ENCODE measurements at regions not wholly inside any gene's neighbourhood (a gene's known extent, or its start where the extent isn't known, plus 50 kb on each side); places are given as distances from the start of the nearest gene placed in this dataset.
"Not testable (repeated sequence)": the region's sequence is repeated elsewhere in the genome, so short reads cannot be mapped to it uniquely, and the experiment has no call there.

DNA sequence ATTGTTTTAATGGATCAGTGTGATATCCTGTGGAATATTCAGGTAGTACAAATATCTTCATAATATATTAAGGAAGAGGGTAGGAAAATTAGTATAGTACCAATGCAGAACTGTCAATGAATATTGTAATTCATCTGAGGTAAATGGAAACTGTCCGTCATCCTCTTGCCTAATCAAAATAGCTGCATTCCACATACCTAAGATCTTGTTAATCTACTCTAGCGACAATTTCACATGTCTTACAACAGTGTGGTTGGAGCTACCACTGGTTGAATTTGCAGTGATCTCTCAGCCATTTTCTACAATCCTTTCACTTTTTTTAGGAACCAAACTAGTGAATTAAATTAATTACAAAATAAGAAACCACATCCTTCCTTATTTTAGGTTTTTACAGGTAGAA, 117.5 kb downstream of the PCDH18 start:
- no peak for TF ChIP-seq TAF1 (IDR thresholded peaks at IDR 0.05; ENCODE audit: low read depth, low read length)
- no peak for TF ChIP-seq POLR2A (IDR thresholded peaks at IDR 0.05; ENCODE audit: low read depth, low read length)
- no peak for TF ChIP-seq POLR2AphosphoS5 (IDR thresholded peaks at IDR 0.05; ENCODE audit: low read depth, low read length)
- no peak for TF ChIP-seq PAX5 (IDR thresholded peaks at IDR 0.05; ENCODE audit: insufficient read depth, low read length, severe bottlenecking)
- no peak for TF ChIP-seq POU2F2 (IDR thresholded peaks at IDR 0.05; ENCODE audit: low read depth, low read length)
- no peak for TF ChIP-seq SPI1 (IDR thresholded peaks at IDR 0.05; ENCODE audit: low read depth, low read length)
- DNase-seq (ENCODE audit: insufficient read length, low spot score) (no peak), FAIRE-seq (no peak)

DNA sequence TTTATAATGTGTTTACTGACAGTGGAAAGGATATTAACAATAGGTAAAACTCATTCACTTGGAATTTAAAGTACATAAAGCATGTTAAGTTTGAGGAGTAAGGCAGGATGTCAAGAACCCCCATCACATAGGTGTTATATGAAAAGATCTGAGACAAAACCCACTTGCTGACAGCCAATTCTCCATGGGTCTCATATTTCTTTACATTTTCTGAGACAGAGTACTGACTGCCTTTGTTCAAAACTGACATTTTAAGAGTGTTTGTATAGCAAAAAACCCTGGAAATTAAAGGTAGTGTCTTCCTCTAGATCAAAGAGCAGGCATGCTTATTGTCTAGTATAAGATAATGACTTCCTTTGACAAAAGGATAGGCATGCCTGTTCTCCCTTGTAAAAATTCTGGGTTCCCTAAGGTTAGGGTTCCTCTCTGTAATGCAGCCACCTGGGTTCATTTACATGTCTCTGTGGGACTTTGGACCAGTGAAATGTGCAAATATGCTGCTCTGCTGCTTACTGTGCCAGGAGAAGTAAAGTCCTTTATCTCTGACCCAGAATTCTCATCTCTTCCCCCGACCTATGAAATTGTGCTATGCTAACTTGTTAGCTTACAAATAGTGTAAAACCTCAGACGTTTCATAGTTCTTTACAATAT, 123.6 kb downstream of the PCDH18 start:
- FAIRE-seq = no peak
- DNase-seq (ENCODE audit: insufficient read length, low spot score) = no peak
- TF ChIP-seq PAX5 (IDR thresholded peaks at IDR 0.05; ENCODE audit: insufficient read depth, low read length, severe bottlenecking) = no peak
- TF ChIP-seq SPI1 (IDR thresholded peaks at IDR 0.05; ENCODE audit: low read depth, low read length) = no peak
- TF ChIP-seq TAF1 (IDR thresholded peaks at IDR 0.05; ENCODE audit: low read depth, low read length) = no peak
- TF ChIP-seq POU2F2 (IDR thresholded peaks at IDR 0.05; ENCODE audit: low read depth, low read length) = no peak
- TF ChIP-seq POLR2AphosphoS5 (IDR thresholded peaks at IDR 0.05; ENCODE audit: low read depth, low read length) = no peak
- TF ChIP-seq POLR2A (IDR thresholded peaks at IDR 0.05; ENCODE audit: low read depth, low read length) = no peak

DNA sequence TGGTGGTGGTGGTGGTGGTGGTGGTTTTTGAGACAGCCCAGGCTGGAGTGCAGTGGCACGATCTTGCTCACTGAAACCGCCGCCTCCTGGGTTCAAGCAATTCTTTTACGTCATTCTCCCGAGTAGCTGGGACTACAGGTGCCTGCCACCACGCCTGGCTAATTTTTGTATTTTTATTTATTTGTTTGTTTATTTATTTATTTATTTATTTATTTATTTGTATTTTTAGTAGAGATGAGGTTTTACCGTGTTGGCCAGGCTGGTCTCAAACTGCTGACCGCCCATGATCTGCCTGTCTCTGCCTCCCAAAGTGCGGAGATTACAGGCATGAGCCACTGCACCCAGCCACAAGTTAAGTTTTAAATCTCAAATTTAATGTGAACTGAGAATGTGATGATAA, 126.5 kb downstream of the PCDH18 start:
- DNase-seq (ENCODE audit: insufficient read length, low spot score); FAIRE-seq: not testable (repeated sequence)

DNA sequence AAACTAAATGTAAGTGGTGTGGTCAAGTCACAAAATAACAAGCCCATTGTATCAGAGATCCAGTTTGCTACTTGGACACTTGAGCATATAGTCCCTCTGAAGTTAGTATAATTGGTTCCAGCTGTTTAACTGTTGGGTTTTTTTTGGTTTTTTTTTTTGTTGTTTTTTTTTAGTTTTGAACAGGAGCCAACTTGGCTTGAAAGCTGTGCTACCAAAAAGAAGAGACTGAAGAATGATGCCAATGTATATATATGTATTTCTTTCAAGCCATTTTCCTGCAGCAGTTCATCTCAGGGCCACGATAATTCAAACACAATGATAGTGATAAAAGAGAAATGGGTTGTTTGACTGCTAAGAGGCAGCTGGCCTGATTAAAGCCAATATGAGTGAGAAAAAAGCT, 138.3 kb downstream of the PCDH18 start:
- DNase-seq (ENCODE audit: insufficient read length, low spot score) (no peak), FAIRE-seq (no peak)
- TF ChIP-seq POLR2A (IDR thresholded peaks at IDR 0.05; ENCODE audit: low read depth, low read length) (no peak), TAF1 (IDR thresholded peaks at IDR 0.05; ENCODE audit: low read depth, low read length) (no peak), SPI1 (IDR thresholded peaks at IDR 0.05; ENCODE audit: low read depth, low read length) (no peak), POLR2AphosphoS5 (IDR thresholded peaks at IDR 0.05; ENCODE audit: low read depth, low read length) (no peak), PAX5 (IDR thresholded peaks at IDR 0.05; ENCODE audit: insufficient read depth, low read length, severe bottlenecking) (no peak), POU2F2 (IDR thresholded peaks at IDR 0.05; ENCODE audit: low read depth, low read length) (no peak)

DNA sequence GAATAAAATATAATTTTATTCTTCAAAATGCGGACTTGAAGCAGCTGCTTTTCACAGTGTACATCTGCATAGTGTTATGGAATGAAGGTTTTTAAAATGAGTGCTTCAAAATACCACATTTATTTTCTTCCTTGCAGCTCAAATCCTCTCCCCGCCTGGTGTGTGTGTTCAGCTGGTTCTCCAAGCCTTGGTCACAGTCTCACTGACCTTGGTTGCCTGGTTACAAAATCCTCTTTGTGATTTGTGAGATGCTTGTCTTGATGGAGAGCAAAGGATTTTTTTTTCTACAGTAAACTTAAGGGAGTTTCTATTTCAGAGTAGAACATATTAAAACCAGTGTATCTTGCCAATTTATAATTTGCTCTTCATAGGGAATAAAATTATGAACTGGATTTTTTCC, 139.2 kb downstream of the PCDH18 start:
- DNase-seq (ENCODE audit: insufficient read length, low spot score) (no peak), FAIRE-seq (no peak)
- TF ChIP-seq POLR2A (IDR thresholded peaks at IDR 0.05; ENCODE audit: low read depth, low read length) (no peak), PAX5 (IDR thresholded peaks at IDR 0.05; ENCODE audit: insufficient read depth, low read length, severe bottlenecking) (no peak), POLR2AphosphoS5 (IDR thresholded peaks at IDR 0.05; ENCODE audit: low read depth, low read length) (no peak)

DNA sequence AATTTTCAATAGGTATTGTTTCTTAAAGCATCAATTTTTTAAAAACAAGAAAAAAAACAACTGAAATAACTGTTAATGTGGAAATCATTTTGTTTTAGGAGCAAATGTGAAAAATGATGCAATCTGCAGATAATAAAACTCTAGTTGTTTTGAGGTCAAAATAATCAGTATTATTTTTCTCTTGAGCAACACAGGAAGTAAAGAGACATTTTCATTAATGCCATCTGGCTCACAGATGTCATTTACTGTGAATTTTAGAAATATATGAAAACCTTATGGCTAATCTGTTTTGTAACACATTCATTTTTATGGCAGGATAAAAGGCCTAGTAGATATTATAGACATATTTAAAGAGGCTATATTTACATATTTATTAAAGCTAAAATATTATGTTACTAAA, 141.6 kb downstream of the PCDH18 start:
- FAIRE-seq (no peak), DNase-seq (ENCODE audit: insufficient read length, low spot score) (no peak)
- TF ChIP-seq POLR2A (IDR thresholded peaks at IDR 0.05; ENCODE audit: low read depth, low read length) (no peak), SPI1 (IDR thresholded peaks at IDR 0.05; ENCODE audit: low read depth, low read length) (no peak), PAX5 (IDR thresholded peaks at IDR 0.05; ENCODE audit: insufficient read depth, low read length, severe bottlenecking) (no peak), TAF1 (IDR thresholded peaks at IDR 0.05; ENCODE audit: low read depth, low read length) (no peak), POU2F2 (IDR thresholded peaks at IDR 0.05; ENCODE audit: low read depth, low read length) (no peak), POLR2AphosphoS5 (IDR thresholded peaks at IDR 0.05; ENCODE audit: low read depth, low read length) (no peak)

DNA sequence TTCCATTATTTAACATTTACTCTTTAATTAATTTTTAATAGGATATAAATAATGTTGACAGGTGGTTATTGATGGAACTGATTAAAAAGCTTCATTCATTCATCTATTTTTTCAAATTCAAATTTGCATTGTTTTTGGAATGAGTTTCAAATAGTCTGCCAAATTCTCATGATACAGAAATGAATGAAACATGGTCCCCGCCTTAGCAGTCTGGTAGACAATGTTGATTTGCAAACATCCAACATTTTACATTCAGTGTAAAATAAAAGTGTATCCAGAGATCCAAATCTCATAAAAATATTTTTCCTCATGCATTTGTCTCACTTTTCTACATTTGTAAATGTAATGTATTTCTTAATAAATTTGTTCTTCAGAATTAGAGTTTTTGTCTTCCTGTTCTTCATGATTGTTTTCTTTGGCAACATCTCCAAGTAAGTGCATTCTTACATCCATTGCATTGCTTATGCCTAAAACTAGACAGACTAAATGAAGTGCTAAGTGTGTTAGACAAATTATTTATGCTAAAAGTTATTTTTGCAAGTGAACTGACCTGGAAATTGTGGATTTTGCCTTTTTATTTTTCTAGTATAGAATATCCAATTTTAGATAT, 142.3 kb downstream of the PCDH18 start:
- DNase-seq (ENCODE audit: insufficient read length, low spot score) = no peak
- no peak for FAIRE-seq
- TF ChIP-seq TAF1 (IDR thresholded peaks at IDR 0.05; ENCODE audit: low read depth, low read length) = no peak
- no peak for TF ChIP-seq SPI1 (IDR thresholded peaks at IDR 0.05; ENCODE audit: low read depth, low read length)
- no peak for TF ChIP-seq POLR2AphosphoS5 (IDR thresholded peaks at IDR 0.05; ENCODE audit: low read depth, low read length)
- no peak for TF ChIP-seq POLR2A (IDR thresholded peaks at IDR 0.05; ENCODE audit: low read depth, low read length)
- no peak for TF ChIP-seq PAX5 (IDR thresholded peaks at IDR 0.05; ENCODE audit: insufficient read depth, low read length, severe bottlenecking)
- no peak for TF ChIP-seq POU2F2 (IDR thresholded peaks at IDR 0.05; ENCODE audit: low read depth, low read length)

DNA sequence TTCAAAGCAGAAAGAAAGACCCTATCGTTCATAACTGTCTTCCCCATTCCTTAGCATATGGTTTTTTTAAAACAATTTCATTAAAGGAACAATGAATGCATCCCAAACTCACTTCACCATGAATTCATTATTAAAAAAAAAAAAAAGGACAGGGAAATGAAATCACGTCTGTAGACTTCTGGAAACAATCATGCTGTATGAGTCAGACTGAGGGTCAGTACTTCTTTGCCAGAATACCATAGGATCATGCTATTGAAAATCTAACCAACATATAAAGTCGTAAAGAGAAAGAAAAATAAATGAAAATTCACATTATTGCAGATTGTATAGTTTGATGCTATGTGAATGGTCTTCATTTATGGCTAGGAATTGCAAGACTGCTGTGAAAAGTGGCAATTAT, 144.4 kb downstream of the PCDH18 start:
- FAIRE-seq = no peak
- TF ChIP-seq TAF1 (IDR thresholded peaks at IDR 0.05; ENCODE audit: low read depth, low read length) = no peak
- no peak for TF ChIP-seq PAX5 (IDR thresholded peaks at IDR 0.05; ENCODE audit: insufficient read depth, low read length, severe bottlenecking)
- TF ChIP-seq POLR2A (IDR thresholded peaks at IDR 0.05; ENCODE audit: low read depth, low read length) = no peak
- no peak for TF ChIP-seq SPI1 (IDR thresholded peaks at IDR 0.05; ENCODE audit: low read depth, low read length)
- no peak for TF ChIP-seq POU2F2 (IDR thresholded peaks at IDR 0.05; ENCODE audit: low read depth, low read length)
- TF ChIP-seq POLR2AphosphoS5 (IDR thresholded peaks at IDR 0.05; ENCODE audit: low read depth, low read length) = no peak
- DNase-seq (ENCODE audit: insufficient read length, low spot score) = no peak

DNA sequence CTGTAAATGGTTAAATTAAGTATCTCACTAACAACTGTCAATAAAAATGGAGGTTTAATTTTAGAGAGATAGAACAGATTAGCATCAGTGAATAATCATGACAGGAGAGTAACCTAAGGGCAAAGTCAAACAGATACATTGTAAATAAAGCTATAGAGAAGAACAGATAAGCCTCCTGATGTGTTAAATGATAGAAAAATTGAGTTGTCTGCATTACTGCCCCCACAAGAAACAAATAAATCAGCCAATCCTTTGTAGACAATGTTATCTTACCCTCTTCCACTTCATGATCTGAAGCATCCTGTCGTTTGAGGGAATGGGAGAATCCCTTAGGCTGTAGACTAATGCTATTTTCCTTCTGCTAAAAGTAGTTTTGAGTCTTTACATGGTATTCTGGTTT, 147.8 kb downstream of the PCDH18 start:
- DNase-seq (ENCODE audit: insufficient read length, low spot score) (no peak), FAIRE-seq (no peak)

DNA sequence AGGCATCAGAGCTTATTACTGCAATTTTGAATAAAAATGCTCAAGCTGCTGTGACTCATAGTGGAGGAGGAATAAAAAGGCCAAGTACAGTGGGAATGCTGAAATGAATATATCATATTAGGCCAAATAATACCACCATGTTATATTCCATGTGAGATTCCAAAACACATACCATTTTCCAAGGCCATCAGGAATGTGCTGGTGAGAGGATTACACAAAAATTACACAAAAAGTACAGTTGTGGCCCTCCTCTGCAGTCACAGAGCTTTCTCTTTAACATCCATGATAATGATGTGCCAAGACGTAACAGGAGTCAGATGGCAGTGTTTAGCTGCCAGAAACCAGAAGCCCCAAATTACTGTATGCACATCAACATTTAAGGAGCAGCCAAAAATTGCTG, 153.5 kb downstream of the PCDH18 start:
- DNase-seq (ENCODE audit: insufficient read length, low spot score) (no peak), FAIRE-seq (no peak)
- no peak for TF ChIP-seq POLR2A (IDR thresholded peaks at IDR 0.05; ENCODE audit: low read depth, low read length)
- no peak for TF ChIP-seq PAX5 (IDR thresholded peaks at IDR 0.05; ENCODE audit: insufficient read depth, low read length, severe bottlenecking)
- no peak for TF ChIP-seq POU2F2 (IDR thresholded peaks at IDR 0.05; ENCODE audit: low read depth, low read length)
- TF ChIP-seq TAF1 (IDR thresholded peaks at IDR 0.05; ENCODE audit: low read depth, low read length) = no peak
- TF ChIP-seq SPI1 (IDR thresholded peaks at IDR 0.05; ENCODE audit: low read depth, low read length) = no peak
- TF ChIP-seq POLR2AphosphoS5 (IDR thresholded peaks at IDR 0.05; ENCODE audit: low read depth, low read length) = no peak

More for the DNA sequence above, 147.8 kb downstream of the PCDH18 start:
- TF ChIP-seq TAF1 (IDR thresholded peaks at IDR 0.05; ENCODE audit: low read depth, low read length) = no peak
- no peak for TF ChIP-seq POLR2A (IDR thresholded peaks at IDR 0.05; ENCODE audit: low read depth, low read length)
- TF ChIP-seq PAX5 (IDR thresholded peaks at IDR 0.05; ENCODE audit: insufficient read depth, low read length, severe bottlenecking) = no peak
- TF ChIP-seq POLR2AphosphoS5 (IDR thresholded peaks at IDR 0.05; ENCODE audit: low read depth, low read length) = no peak
- TF ChIP-seq SPI1 (IDR thresholded peaks at IDR 0.05; ENCODE audit: low read depth, low read length) = no peak
- TF ChIP-seq POU2F2 (IDR thresholded peaks at IDR 0.05; ENCODE audit: low read depth, low read length) = no peak
